Upper lobe of left lung (tissue), 6 donors: ENCODE measurements at regions not wholly inside any gene's neighbourhood (a gene's known extent, or its start where the extent isn't known, plus 50 kb on each side); places are given as distances from the start of the nearest gene placed in this dataset.
"Not testable (repeated sequence)": the region's sequence is repeated elsewhere in the genome, so short reads cannot be mapped to it uniquely, and the experiment has no call there.

Source experiments
- ATAC-seq, 2 donors: fragments of 200-7000 bp; cut with Tn5 transposase; one replicate each; pipeline ENCODE4 v1.9.1; 2022; ENCODE audit warnings: mild to moderate bottlenecking in 2 of 2, moderate library complexity in 2 of 2; ENCODE audit not compliant: low FRiP score in 2 of 2
- DNase-seq, 2 donors: peaks; one replicate each; pipeline ENCODE4 v3.0.0-alpha.2; 2019 to 2020
- H3K27ac ChIP-seq, 4 donors: fragments of 200-600 bp; sonication (generic); one replicate each; pipeline ENCODE4 v1.5.1; 2016 to 2019
- H3K27me3 ChIP-seq, 4 donors: fragments of 200-600 bp; sonication (generic); one replicate each; pipeline ENCODE4 v1.5.1; 2017 to 2019
- H3K36me3 ChIP-seq, 4 donors: fragments of 200-600 bp; sonication (generic); one replicate each; pipeline ENCODE4 v1.5.1; 2016 to 2019
- H3K4me1 ChIP-seq, 4 donors: fragments of 200-600 bp; sonication (generic); one replicate each; pipeline ENCODE4 v1.5.1; 2018 to 2019
- H3K4me3 ChIP-seq, 4 donors: fragments of 200-600 bp; sonication (generic); one replicate each; pipeline ENCODE4 v1.5.1; 2017 to 2019; ENCODE audit warnings: mild to moderate bottlenecking in 2 of 4, moderate library complexity in 1 of 4
- H3K9me3 ChIP-seq, 4 donors: fragments of 200-600 bp; sonication (generic); one replicate each; pipeline ENCODE4 v1.5.1; 2018 to 2019
- EP300 ChIP-seq, 4 donors: sonication (generic); formaldehyde crosslinking; IDR thresholded peaks; one replicate each; pipeline ENCODE4 v1.5.1; 2017; ENCODE audit warnings: antibody characterized with exemption in 4 of 4, control low read depth in 2 of 4
- POLR2A ChIP-seq, 4 donors: fragments of 450-650 bp; IDR thresholded peaks; one replicate each; pipeline ENCODE4 v1.5.1; 2016 to 2017; ENCODE audit warnings: antibody characterized with exemption in 4 of 4, mild to moderate bottlenecking in 2 of 4
- POLR2AphosphoS5 ChIP-seq, 2 donors: sonication (generic); formaldehyde crosslinking; IDR thresholded peaks; one replicate each; pipeline ENCODE4 v1.5.1; 2017; ENCODE audit warnings: antibody characterized with exemption in 2 of 2
- WGBS, 2 donors: methylation state at CpG; one replicate each; pipeline ENCODE4 v1.1.5; 2017 to 2018; 5-methylcytosine and 5-hydroxymethylcytosine counted together
- TF ChIP-seq, protein P1 (sequence below), 6 experiments: fragments of 450-650 bp in 4 of 6; fragments of 200-600 bp in 2 of 6; sonication (generic) in 2 of 6; IDR thresholded peaks; one replicate each; pipeline ENCODE4 v1.5.1; 2016 to 2019; ENCODE audit warnings: antibody characterized with exemption in 6 of 6
- donor health status: DM: no; HTN: no; CAD: no; lungs with moderate emphysema.
- donor health status: DM: no; HTN: yes; CAD: no; lungs with severe emphysema.

DNA sequence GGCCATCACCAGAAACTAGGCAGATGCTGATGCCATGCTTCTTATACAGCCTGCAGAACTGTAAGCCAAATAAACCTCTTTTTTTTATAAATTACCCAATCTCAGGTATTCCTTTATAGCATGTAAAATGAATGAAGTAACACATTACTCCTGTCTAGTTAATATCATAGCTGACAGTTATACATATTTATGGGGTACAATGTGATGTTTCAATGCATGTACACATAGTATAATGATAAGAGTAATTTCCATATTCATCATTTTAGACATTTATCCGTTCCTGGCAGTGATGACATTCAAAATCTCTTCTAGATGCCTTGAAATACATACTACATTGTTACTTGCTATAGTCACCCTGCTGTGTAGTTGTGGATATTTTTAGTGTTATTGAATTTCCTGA is 85.4 kb upstream of the SLC35F3 start:
- no peak overlapping the region for H3K27ac ChIP-seq
- no peak for TF ChIP-seq EP300 (IDR thresholded peaks at IDR 0.05)
- no peak for TF ChIP-seq POLR2A (IDR thresholded peaks at IDR 0.05)
- no peak for TF ChIP-seq POLR2AphosphoS5 (IDR thresholded peaks at IDR 0.05)
- TF ChIP-seq, protein P1, sequence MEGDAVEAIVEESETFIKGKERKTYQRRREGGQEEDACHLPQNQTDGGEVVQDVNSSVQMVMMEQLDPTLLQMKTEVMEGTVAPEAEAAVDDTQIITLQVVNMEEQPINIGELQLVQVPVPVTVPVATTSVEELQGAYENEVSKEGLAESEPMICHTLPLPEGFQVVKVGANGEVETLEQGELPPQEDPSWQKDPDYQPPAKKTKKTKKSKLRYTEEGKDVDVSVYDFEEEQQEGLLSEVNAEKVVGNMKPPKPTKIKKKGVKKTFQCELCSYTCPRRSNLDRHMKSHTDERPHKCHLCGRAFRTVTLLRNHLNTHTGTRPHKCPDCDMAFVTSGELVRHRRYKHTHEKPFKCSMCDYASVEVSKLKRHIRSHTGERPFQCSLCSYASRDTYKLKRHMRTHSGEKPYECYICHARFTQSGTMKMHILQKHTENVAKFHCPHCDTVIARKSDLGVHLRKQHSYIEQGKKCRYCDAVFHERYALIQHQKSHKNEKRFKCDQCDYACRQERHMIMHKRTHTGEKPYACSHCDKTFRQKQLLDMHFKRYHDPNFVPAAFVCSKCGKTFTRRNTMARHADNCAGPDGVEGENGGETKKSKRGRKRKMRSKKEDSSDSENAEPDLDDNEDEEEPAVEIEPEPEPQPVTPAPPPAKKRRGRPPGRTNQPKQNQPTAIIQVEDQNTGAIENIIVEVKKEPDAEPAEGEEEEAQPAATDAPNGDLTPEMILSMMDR (IDR thresholded peaks at IDR 0.05), result no peak
- H3K36me3 ChIP-seq, result no peaks in the 10 kb centered on the region
- ATAC-seq (no peak), DNase-seq (no peak)
- no peaks in the 10 kb centered on the region for H3K4me1 ChIP-seq
- H3K27me3 ChIP-seq, result no peaks in the 10 kb centered on the region
- no peaks in the 10 kb centered on the region for H3K9me3 ChIP-seq
- H3K4me3 ChIP-seq, result no peak overlapping the region
- WGBS, 2 donors, result 52 to 55% methylated on average over 1 of the region's 1 CpG

DNA sequence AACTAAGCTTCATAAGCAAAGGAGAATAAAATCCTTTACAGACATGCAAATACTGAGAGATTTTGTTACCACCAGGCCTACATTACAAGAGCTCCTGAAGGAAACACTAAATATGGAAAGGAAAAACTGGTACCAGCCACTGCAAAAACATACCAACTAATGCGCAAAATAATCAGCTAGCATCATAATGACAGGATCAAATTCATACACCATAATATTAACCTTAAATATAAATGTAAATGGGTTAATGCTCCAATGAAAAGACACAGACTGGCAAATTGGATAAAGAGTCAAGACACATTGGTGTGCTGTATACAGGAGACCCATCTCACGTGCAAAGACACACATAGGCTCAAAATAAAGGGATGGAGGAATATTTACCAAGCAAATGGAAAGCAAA is 80.3 kb upstream of the SLC35F3 start:
- H3K9me3 ChIP-seq, H3K4me1 ChIP-seq, H3K36me3 ChIP-seq, H3K4me3 ChIP-seq, DNase-seq, ATAC-seq, H3K27ac ChIP-seq, H3K27me3 ChIP-seq: not testable (repeated sequence)
- WGBS, 2 donors, result 83 to 88% methylated on average over 2 of the region's 2 CpGs

DNA sequence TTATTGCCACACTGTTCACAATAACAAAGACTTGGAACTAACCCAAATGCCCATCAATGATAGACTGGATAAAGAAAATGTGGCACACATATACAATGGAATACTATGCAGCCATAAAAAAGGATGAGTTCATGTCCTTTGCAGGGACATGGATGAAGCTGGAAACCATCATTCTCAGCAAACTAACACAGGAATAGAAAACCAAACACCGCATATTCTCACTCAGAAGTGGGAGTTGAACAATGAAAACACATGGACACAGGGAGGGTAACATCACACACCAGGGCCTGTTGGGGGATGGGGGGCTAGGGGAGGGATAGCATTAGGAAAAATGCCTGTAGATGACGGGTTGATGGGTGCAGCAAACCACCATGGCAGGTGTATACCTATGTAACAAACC is 76.5 kb upstream of the SLC35F3 start:
- DNase-seq, H3K9me3 ChIP-seq, H3K27ac ChIP-seq, H3K4me1 ChIP-seq, H3K4me3 ChIP-seq, ATAC-seq, H3K27me3 ChIP-seq, H3K36me3 ChIP-seq: not testable (repeated sequence)
- 66 to 85% methylated on average over 2 of the region's 2 CpGs for WGBS, 2 donors

GRCh38 chr1:233828480-233828879 is 76.0 kb upstream of the SLC35F3 start:
- DNase-seq, result no peak

GRCh38 chr1:233834609-233835008 is 69.9 kb upstream of the SLC35F3 start:
- no peak for ATAC-seq
- Histone ChIP-seq H3K9me3 (no peaks in the 10 kb centered on the region), H3K27me3 (no peaks in the 10 kb centered on the region), H3K36me3 (no peaks in the 10 kb centered on the region), H3K4me3 (no peak overlapping the region), H3K4me1 (no peaks in the 10 kb centered on the region), H3K27ac (no peak overlapping the region)
- TF ChIP-seq, protein P1 (IDR thresholded peaks at IDR 0.05), result no peak
- TF ChIP-seq POLR2A (IDR thresholded peaks at IDR 0.05), result no peak
- no peak for TF ChIP-seq POLR2AphosphoS5 (IDR thresholded peaks at IDR 0.05)
- TF ChIP-seq EP300 (IDR thresholded peaks at IDR 0.05), result no peak
- no peak for DNase-seq
- 99 to 100% methylated on average over 2 of the region's 2 CpGs for WGBS, 2 donors

More at GRCh38 chr1:233828480-233828879, 76.0 kb upstream of the SLC35F3 start:
- Histone ChIP-seq H3K27ac (no peak overlapping the region), H3K27me3 (no peaks in the 10 kb centered on the region), H3K36me3 (no peaks in the 10 kb centered on the region), H3K4me1 (no peaks in the 10 kb centered on the region), H3K4me3 (no peak overlapping the region), H3K9me3 (no peaks in the 10 kb centered on the region)
- TF ChIP-seq POLR2AphosphoS5 (IDR thresholded peaks at IDR 0.05) (no peak), POLR2A (IDR thresholded peaks at IDR 0.05) (no peak), EP300 (IDR thresholded peaks at IDR 0.05) (no peak)
- TF ChIP-seq, protein P1 (IDR thresholded peaks at IDR 0.05), result no peak
- ATAC-seq, result no peak

- H3K27me3 ChIP-seq, H3K4me3 ChIP-seq, H3K9me3 ChIP-seq, ATAC-seq, H3K27ac ChIP-seq, H3K36me3 ChIP-seq, H3K4me1 ChIP-seq, DNase-seq: not testable (repeated sequence)
- WGBS, 2 donors, result 94 to 95% methylated on average over 4 of the region's 4 CpGs
Measured at GRCh38 chr1:233838207-233838606, 66.3 kb upstream of the SLC35F3 start.
